ENCODE measurements at regions not wholly inside any gene's neighbourhood (a gene's known extent, or its start where the extent isn't known, plus 50 kb on each side); places are given as distances from the start of the nearest gene placed in this dataset.

- no peak for TF ChIP-seq CTCF (IDR thresholded peaks at IDR 0.05; ENCODE audit: low read depth, low read length)
- DNase-seq (ENCODE audit: low read depth in 2 of 2): no peak
- no peak overlapping the region for H3K4me3 ChIP-seq (replicated peaks in 1 of 2; ENCODE audit: low read depth in 2 of 2, low read length in 2 of 2)
Observed at GRCh38 chr7:63027075-63027474, 971.6 kb upstream of the ZNF722 start.

- no peak overlapping the region for H3K4me3 ChIP-seq (replicated peaks in 1 of 2; ENCODE audit: low read depth in 2 of 2, low read length in 2 of 2)
- no peak for DNase-seq (ENCODE audit: low read depth in 2 of 2)
- no peak for TF ChIP-seq CTCF (IDR thresholded peaks at IDR 0.05; ENCODE audit: low read depth, low read length)
Observed at GRCh38 chr7:63028376-63029206, 970.1 kb upstream of the ZNF722 start.

GRCh38 chr7:63029207-63029522, 969.5 kb upstream of the ZNF722 start:
- no peak for DNase-seq (ENCODE audit: low read depth in 2 of 2)
- H3K4me3 ChIP-seq (replicated peaks in 1 of 2; ENCODE audit: low read depth in 2 of 2, low read length in 2 of 2): no peak overlapping the region
- no peak for TF ChIP-seq CTCF (IDR thresholded peaks at IDR 0.05; ENCODE audit: low read depth, low read length)

GRCh38 chr7:63030061-63030460, 968.6 kb upstream of the ZNF722 start:
- no peak for DNase-seq (ENCODE audit: low read depth in 2 of 2)
- no peak overlapping the region for H3K4me3 ChIP-seq (replicated peaks in 1 of 2; ENCODE audit: low read depth in 2 of 2, low read length in 2 of 2)
- TF ChIP-seq CTCF (IDR thresholded peaks at IDR 0.05; ENCODE audit: low read depth, low read length): no peak

- H3K4me3 ChIP-seq (replicated peaks in 1 of 2; ENCODE audit: low read depth in 2 of 2, low read length in 2 of 2): no peak overlapping the region
- no peak for DNase-seq (ENCODE audit: low read depth in 2 of 2)
- no peak for TF ChIP-seq CTCF (IDR thresholded peaks at IDR 0.05; ENCODE audit: low read depth, low read length)
Observed at GRCh38 chr7:63031838-63032436, 966.7 kb upstream of the ZNF722 start.

GRCh38 chr7:63037242-63037641, 961.4 kb upstream of the ZNF722 start:
- no peak for TF ChIP-seq CTCF (IDR thresholded peaks at IDR 0.05; ENCODE audit: low read depth, low read length)
- no peak overlapping the region for H3K4me3 ChIP-seq (replicated peaks in 1 of 2; ENCODE audit: low read depth in 2 of 2, low read length in 2 of 2)
- DNase-seq (ENCODE audit: low read depth in 2 of 2): no peak

Data from cardiac fibroblast (primary cell).